HuH-7 (cell line): ENCODE measurements at regions not wholly inside any gene's neighbourhood (a gene's known extent, or its start where the extent isn't known, plus 50 kb on each side); places are given as distances from the start of the nearest gene placed in this dataset.

Experiments
- DNase-seq: peaks from one replicate; pipeline ENCODE4 v3.0.0; 2011; ENCODE audit warnings: low spot score

DNA sequence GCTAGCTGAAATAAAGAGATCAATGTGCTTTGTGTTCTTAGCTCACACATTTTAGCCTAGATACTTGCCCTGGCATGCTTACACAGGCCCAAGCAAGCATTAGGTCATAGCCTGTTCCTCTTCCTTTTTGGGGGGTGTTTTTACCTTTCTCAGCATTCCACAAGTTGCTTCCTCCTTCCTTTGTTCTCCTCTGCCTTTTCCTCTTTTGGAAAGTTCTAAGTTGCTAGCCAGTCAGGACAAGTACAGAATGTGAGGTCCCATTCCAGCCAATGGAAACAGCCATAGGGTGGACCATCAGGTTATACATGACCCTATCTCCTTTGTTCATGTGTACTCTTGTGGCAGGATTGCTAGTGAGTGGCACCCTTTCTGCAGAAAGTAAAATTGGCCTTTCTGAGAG lies 154.9 kb downstream of the RASSF9 start:
- no peak for DNase-seq

DNA sequence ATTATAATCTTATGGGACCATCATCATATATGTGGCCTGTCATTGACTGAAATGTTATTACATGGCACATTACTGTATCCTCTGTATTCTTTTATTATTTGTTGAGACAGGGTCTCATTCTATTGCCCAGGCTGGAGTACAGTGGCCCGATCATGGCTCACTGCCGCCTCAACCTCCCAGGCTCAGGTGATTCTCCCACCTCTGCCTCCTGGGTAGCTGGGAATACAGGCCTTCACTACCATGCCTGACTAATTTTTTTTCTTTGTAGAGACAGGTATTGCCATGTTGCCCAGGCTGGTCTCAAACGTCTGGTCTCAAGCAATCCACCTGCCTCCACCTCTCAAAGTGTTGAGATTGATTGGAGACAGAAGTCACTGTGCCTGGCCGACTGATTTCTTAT lies 153.2 kb downstream of the RASSF9 start:
- no peak for DNase-seq

DNA sequence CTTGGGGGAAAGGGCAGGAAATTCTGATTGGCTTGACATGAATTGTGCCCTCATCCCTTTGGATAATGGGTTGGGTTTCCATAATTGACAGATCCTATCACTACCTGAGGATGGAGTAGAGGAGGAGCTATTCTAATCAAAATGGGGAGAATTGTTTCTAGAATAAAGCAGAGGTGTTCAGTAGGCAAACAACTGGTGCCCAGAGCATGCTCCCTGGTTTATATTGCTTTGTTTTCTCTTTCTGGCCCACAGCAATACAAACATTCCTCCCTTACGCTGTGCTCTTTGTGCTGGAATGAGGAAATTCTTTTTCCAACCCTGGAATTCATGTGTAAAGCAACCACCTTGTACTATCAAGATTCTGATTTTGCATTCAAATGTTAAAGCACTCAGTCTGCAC lies 147.4 kb downstream of the RASSF9 start:
- peak; percentile 15 for DNase-seq

GRCh38 chr12:85690146-85690545 lies 146.1 kb downstream of the RASSF9 start:
- DNase-seq = no peak

DNA sequence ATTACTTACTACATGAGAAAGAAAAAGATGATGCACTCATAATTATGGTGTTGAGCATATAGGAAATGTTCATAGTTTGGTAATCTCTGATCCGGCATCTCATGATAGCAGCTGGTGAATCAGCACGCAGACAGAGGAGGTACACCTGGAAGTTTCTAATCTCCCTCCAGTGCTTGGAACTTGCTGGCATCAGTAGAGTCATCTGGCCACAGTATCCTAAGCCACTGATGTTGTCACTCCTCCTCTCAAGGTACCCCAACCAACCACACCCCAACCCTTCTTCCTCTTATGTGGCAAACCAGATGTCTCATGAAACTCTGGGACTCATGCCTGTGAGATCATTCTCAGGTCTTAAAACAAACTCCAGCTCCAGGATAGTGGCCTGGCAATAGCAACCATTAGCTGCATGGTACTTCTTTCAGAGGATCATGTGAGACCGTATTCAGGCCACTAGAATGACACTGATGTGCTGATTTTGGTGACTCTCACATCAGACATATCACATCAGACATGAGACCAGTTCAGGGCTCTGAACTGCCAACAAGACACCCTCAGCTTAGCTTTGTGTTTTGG lies 143.0 kb downstream of the RASSF9 start:
- DNase-seq = no peak

- DNase-seq = no peak
Measured at GRCh38 chr12:85695097-85695715, 141.0 kb downstream of the RASSF9 start.

GRCh38 chr12:85697003-85697402 lies 139.2 kb downstream of the RASSF9 start:
- DNase-seq = no peak

DNA sequence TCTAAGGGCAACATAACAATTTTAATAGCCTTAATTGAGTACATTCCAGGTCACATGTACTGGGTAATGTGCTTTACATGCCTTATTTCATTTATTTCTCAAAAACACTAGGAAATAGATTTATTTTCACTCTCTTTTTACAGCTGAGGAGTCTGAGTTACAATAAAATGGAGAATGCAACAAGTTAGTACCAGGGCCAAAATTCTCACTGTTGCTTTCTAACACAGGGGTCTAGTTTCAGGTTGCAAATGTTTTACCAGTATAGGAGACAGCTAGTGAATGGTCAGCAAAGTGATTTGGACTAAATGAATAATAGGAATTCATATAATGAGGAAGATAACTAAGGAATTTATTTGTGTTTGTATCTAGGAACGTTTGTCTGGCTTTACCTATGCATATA lies 137.3 kb downstream of the RASSF9 start:
- no peak for DNase-seq

GRCh38 chr12:85708775-85709174 lies 127.4 kb downstream of the RASSF9 start:
- DNase-seq = no peak

- no peak for DNase-seq
Measured at GRCh38 chr12:85711735-85712390, 124.3 kb downstream of the RASSF9 start.

GRCh38 chr12:85713373-85713772 lies 122.8 kb downstream of the RASSF9 start:
- DNase-seq = no peak

GRCh38 chr12:85714425-85714824 lies 121.8 kb downstream of the RASSF9 start:
- no peak for DNase-seq

DNA sequence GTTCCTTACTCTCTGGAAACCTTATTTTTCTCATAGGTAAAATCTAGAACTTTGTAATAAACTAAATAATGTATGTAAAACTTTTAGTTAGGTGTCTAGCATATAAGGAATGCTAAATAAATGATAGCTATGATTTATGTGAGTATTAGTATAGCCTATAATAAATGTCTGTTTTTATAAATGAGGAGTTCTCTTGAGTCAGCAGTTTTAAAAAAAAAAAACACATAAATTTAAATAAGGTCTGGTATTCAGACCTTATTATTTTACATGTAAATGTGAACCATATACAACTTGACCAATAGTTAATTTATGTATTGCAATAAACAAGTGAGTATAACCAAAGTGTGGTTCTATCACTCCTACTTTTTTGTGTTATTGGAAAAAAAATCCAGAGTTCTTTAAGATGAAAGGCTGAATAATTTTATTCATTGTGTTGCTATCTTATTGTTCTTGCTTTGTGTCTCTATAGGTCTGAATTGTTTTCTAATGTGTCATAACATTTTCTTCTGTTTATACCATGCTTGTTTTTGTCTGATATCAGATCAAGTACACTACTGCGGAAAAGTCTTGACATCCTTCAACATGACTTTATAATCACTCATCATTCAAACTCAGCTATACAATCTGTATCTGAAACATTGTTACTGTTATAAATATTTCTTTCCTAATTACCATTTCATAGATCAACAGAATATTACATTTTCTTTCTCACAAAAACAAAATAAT lies 115.7 kb downstream of the RASSF9 start:
- DNase-seq = no peak

- DNase-seq = no peak
Measured at GRCh38 chr12:85725991-85726390, 110.2 kb downstream of the RASSF9 start.

DNA sequence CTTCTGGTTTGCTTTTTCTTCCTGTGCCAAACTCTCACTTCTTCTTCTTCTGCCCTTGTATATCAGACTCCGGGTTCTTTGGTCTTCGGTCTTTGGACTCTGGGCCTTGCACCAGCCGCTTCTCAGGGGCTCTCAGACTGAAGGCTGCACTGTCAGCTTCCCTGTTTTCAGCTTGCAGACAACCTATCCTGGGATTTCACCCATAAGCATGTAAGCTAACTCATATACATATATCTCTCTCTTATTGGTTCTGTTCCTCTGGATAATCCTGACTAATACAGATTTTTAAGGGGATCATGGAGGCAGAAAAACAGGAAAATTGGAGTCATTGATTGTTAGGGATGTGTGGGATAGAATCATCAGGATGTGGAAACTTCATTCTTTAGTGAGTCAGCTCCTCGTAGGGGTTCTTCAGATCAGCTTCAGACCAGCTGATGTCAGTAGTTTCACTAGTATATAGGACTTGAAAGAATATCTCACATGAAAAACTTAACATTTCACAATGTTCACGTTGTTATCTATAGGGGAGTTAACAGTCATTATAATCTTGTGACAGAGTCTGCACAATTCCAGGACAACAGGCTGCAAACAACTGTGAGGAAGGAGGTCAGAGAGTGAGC lies 102.9 kb downstream of the RASSF9 start:
- DNase-seq = no peak

DNA sequence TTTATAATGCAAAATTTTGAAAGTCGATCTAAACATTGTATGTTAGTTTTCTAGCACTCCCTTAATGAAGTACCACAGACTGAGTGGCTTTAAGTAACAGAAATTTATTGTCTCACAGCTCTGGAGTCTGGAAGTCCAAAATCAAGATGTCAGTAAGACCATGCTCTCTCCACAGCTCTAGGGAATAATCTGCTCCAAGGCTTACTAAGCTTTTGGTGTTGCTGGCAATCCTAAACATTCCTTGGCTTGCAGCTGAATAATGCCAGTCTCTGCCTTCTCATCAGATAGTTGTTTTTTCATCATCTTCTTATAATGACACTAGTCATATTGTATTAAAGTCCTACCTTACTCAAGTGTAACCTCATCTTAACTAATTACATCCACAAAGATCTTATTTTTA lies 102.2 kb downstream of the RASSF9 start:
- no peak for DNase-seq

- no peak for DNase-seq
Measured at GRCh38 chr12:85740186-85740585, 96.0 kb downstream of the RASSF9 start.

DNA sequence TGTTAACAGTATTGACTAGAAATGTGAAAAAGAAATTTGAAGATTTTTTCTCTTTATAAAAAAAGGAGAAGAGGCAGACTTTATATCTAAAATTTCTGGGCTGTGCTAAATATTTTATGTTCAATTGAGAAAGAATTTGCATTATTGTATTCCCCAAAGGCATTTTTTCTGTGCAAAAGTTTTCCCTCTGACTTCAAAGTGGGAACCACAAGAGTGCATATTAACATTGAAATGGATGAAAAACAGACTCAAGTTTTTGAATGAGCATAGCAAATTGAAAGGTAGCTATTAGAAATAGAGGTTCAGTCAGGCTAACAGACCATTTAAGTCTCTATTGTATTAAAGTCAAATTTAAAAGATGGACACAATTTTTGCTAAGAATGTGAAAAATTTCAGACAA lies 95.2 kb downstream of the RASSF9 start:
- no peak for DNase-seq

GRCh38 chr12:85747941-85748495 lies 88.2 kb downstream of the RASSF9 start:
- DNase-seq = no peak
